Neuronal stem cell (in vitro differentiated cells): ENCODE measurements at regions not wholly inside any gene's neighbourhood (a gene's known extent, or its start where the extent isn't known, plus 50 kb on each side); places are given as distances from the start of the nearest gene placed in this dataset.

Experiments
- DNase-seq: peaks from one replicate; pipeline ENCODE4 v3.0.0-alpha.2; 2013; ENCODE audit warnings: low spot score
- H2AFZ ChIP-seq: one replicate; pipeline ENCODE4 v1.6.1; 2013; ENCODE audit warnings: mild to moderate bottlenecking, low read length, inconsistent platforms
- H2AK5ac ChIP-seq: 2 replicates; pipeline ENCODE4 v1.6.1; 2013; ENCODE audit warnings: low read depth, mild to moderate bottlenecking, inconsistent platforms, low read length, moderate library complexity, mixed read lengths
- H2BK120ac ChIP-seq: 2 replicates; pipeline ENCODE4 v1.6.1; 2013; ENCODE audit warnings: low read depth, mild to moderate bottlenecking, inconsistent platforms, low read length, moderate library complexity, mixed read lengths
- H2BK12ac ChIP-seq: one replicate; pipeline ENCODE4 v1.6.1; 2013; ENCODE audit warnings: low read length, inconsistent platforms
- H2BK15ac ChIP-seq: 2 replicates; pipeline ENCODE4 v1.6.1; 2013; ENCODE audit warnings: mild to moderate bottlenecking, low read length, inconsistent platforms, mixed read lengths
- H2BK5ac ChIP-seq: one replicate; pipeline ENCODE4 v1.6.1; 2013; ENCODE audit warnings: inconsistent platforms, mild to moderate bottlenecking, low read length, moderate library complexity
- H3K14ac ChIP-seq: one replicate; pipeline ENCODE4 v1.6.1; 2013; ENCODE audit warnings: low read length, inconsistent platforms
- H3K18ac ChIP-seq: 2 replicates; pipeline ENCODE4 v1.6.1; 2013; ENCODE audit warnings: low read length, inconsistent platforms
- H3K23ac ChIP-seq: 2 replicates; pipeline ENCODE4 v1.6.1; 2013; ENCODE audit warnings: low read depth, mild to moderate bottlenecking, mixed read lengths, low read length, inconsistent platforms; ENCODE audit not compliant: poor library complexity
- H3K27ac ChIP-seq: replicated peaks from 3 replicates; pipeline ENCODE4 v1.5.1; 2013; ENCODE audit warnings: low read length, inconsistent platforms
- H3K27me3 ChIP-seq, 3 experiments: 2 replicates each; pipeline ENCODE4 v1.6.1; 2013; ENCODE audit warnings: low read length in 3 of 3, mild to moderate bottlenecking in 2 of 3, inconsistent platforms in 1 of 3, low read depth in 1 of 3, mixed read lengths in 1 of 3, moderate library complexity in 1 of 3; ENCODE audit not compliant: control insufficient read depth in 3 of 3, insufficient read depth in 3 of 3
- H3K36me3 ChIP-seq, 2 donors: replicated peaks in 1 of 2; 2 replicates each; pipeline ENCODE4 v1.6.1; 2013; ENCODE audit warnings: low read length in 2 of 2; ENCODE audit not compliant: control insufficient read depth in 2 of 2, insufficient read depth in 2 of 2
- H3K4ac ChIP-seq: 2 replicates; pipeline ENCODE4 v1.6.1; 2013; ENCODE audit warnings: inconsistent platforms, mild to moderate bottlenecking, low read length, moderate library complexity
- H3K4me1 ChIP-seq, 2 donors: 1 replicate in 1 of 2; 2 replicates in 1 of 2; pipeline ENCODE4 v1.6.1; 2013; ENCODE audit warnings: low read length in 2 of 2, low read depth in 1 of 2; ENCODE audit not compliant: control insufficient read depth in 2 of 2, insufficient read depth in 1 of 2
- H3K4me2 ChIP-seq: one replicate; pipeline ENCODE4 v1.6.1; 2013; ENCODE audit warnings: mild to moderate bottlenecking, low read length, inconsistent platforms; ENCODE audit not compliant: insufficient read depth, poor library complexity, severe bottlenecking
- H3K4me3 ChIP-seq, 2 donors: 2 replicates each; pipeline ENCODE4 v1.5.1; 2013; ENCODE audit warnings: low read length in 2 of 2, mild to moderate bottlenecking in 2 of 2, inconsistent platforms in 1 of 2, moderate library complexity in 1 of 2
- H3K79me1 ChIP-seq: one replicate; pipeline ENCODE4 v1.6.1; 2013; ENCODE audit warnings: low read depth, mild to moderate bottlenecking, inconsistent platforms, low read length, moderate library complexity
- H3K9ac ChIP-seq: one replicate; pipeline ENCODE4 v1.6.1; 2013; ENCODE audit warnings: mild to moderate bottlenecking, low read depth, low read length, inconsistent platforms; ENCODE audit not compliant: poor library complexity
- H3K9me3 ChIP-seq, 2 donors: replicated peaks in 1 of 2; 2 replicates each; pipeline versions ENCODE3 to v1.6.1; 2013; ENCODE audit warnings: low read length in 2 of 2, mild to moderate bottlenecking in 2 of 2, inconsistent platforms in 1 of 2, low read depth in 1 of 2, mixed read lengths in 1 of 2, moderate library complexity in 1 of 2; ENCODE audit not compliant: control insufficient read depth in 2 of 2, insufficient read depth in 1 of 2
- H4K8ac ChIP-seq: one replicate; pipeline ENCODE4 v1.6.1; 2013; ENCODE audit warnings: low read depth, mild to moderate bottlenecking, inconsistent platforms, low read length, moderate library complexity
- H4K91ac ChIP-seq: one replicate; pipeline ENCODE4 v1.6.1; 2013; ENCODE audit warnings: low read length, low read depth, mild to moderate bottlenecking, inconsistent platforms; ENCODE audit not compliant: poor library complexity
- WGBS, 2 donors: extraction: QIAGEN DNeasy Blood & Tissue Kit; methylation state at CpG; one replicate each; pipeline ENCODE4 v1.1.7; 2013; ENCODE audit warnings: missing lambda C conversion rate in 2 of 2, mixed read lengths in 1 of 2; ENCODE audit not compliant: insufficient read length in 2 of 2, insufficient replicate concordance in 1 of 2; ENCODE audit errors: extremely low coverage in 2 of 2; 5-methylcytosine and 5-hydroxymethylcytosine counted together

DNA sequence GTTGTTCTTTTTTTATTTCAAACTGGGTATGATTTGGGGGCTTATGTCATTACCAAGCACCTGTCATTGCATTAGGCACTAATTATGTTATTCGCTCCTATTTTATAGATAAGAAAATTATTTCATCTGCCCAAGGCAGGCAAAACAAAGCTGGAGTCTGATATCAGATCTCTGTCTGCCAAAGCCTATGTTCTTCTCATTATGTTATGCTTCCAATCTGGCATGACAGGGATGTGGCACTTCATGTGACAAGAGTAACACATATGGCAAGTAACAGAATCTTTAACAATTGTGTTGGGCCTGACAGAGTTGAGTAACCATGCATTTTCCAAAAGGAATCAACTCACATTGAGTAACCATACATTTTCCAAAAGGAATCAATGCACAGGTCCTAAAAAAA lies 61.2 kb upstream of the TOM1L1 start:
- DNase-seq, result no peak
- H3K4me1 ChIP-seq, result no peaks in the 10 kb centered on the region
- H3K4ac ChIP-seq, result no peak overlapping the region
- peaks cover 0 to 2% (median 0%) of the 10 kb centered on the region in 3 experiments for H3K27me3 ChIP-seq
- no peak overlapping the region for H4K91ac ChIP-seq
- WGBS, 2 donors, result no CpG with 5 or more reads among the region's 1 CpG
- H2AFZ ChIP-seq, result no peak overlapping the region
- no peak overlapping the region for H3K4me2 ChIP-seq
- no peaks in the 10 kb centered on the region for H3K79me1 ChIP-seq
- H3K14ac ChIP-seq, result no peak overlapping the region
- no peak overlapping the region for H3K4me3 ChIP-seq
- no peak overlapping the region for H2BK15ac ChIP-seq
- H2BK120ac ChIP-seq, result no peak overlapping the region
- H3K9ac ChIP-seq, result no peak overlapping the region
- no peaks in the 10 kb centered on the region for H3K36me3 ChIP-seq
- no peak overlapping the region for H2AK5ac ChIP-seq
- H3K18ac ChIP-seq, result no peak overlapping the region
- no peak overlapping the region for H2BK5ac ChIP-seq
- H3K27ac ChIP-seq, result no peak overlapping the region
- H4K8ac ChIP-seq, result no peak overlapping the region
- peaks cover 0 to 3% of the 10 kb centered on the region in 2 donors for H3K9me3 ChIP-seq
- H2BK12ac ChIP-seq, result no peak overlapping the region
- H3K23ac ChIP-seq, result no peak overlapping the region

DNA sequence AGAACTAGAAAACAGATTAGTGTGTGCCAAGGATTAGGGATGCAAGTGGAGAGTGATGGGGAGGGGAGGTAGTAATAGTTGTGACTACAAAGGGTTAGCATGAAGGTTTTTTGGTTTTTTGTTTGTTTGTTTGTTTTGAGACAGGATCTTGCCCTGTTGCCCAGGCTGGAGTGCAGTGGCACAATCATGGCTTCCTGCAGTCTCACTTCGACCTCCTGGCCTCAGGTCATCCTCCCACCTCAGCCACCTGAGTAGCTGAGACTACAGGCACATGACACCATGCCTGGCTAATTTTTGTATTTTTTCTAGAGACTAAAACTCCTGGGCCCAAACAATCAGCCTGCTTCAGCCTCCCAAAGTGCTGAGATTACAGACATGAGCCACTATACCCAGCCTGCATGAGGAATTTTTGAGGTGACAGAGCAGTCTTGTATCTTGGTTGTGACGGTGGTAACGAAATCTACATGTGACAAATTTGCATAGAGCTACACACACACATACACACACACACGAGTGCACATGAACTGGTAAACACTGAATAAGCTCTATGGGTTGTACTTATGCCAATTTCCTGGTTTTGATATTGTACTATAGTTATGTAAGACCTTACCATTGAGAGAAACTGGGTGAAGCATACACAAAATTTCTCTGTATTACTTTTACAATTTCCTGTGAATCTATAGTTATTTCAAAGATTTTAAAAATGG lies 59.6 kb upstream of the TOM1L1 start:
- no peaks in the 10 kb centered on the region for H3K36me3 ChIP-seq
- no peak overlapping the region for H2BK120ac ChIP-seq
- H3K79me1 ChIP-seq, result no peaks in the 10 kb centered on the region
- H3K4ac ChIP-seq, result no peak overlapping the region
- no peak overlapping the region for H4K8ac ChIP-seq
- H3K14ac ChIP-seq, result no peak overlapping the region
- H3K27me3 ChIP-seq, result peaks cover 0 to 2% (median 0%) of the 10 kb centered on the region in 3 experiments
- H3K23ac ChIP-seq, result no peak overlapping the region
- peaks cover 0 to 3% of the 10 kb centered on the region in 2 donors for H3K9me3 ChIP-seq
- DNase-seq, result no peak
- H3K4me1 ChIP-seq, result no peaks in the 10 kb centered on the region
- no peak overlapping the region for H2BK15ac ChIP-seq
- H2BK5ac ChIP-seq, result no peak overlapping the region
- no peak overlapping the region for H3K9ac ChIP-seq
- no peak overlapping the region for H4K91ac ChIP-seq
- WGBS, 2 donors, result no CpG with 5 or more reads among the region's 4 CpGs
- no peak overlapping the region for H3K18ac ChIP-seq
- no peak overlapping the region for H2BK12ac ChIP-seq
- H2AFZ ChIP-seq, result no peak overlapping the region
- H3K27ac ChIP-seq, result no peak overlapping the region
- H3K4me2 ChIP-seq, result no peak overlapping the region
- H3K4me3 ChIP-seq, result no peak overlapping the region
- H2AK5ac ChIP-seq, result no peak overlapping the region

DNA sequence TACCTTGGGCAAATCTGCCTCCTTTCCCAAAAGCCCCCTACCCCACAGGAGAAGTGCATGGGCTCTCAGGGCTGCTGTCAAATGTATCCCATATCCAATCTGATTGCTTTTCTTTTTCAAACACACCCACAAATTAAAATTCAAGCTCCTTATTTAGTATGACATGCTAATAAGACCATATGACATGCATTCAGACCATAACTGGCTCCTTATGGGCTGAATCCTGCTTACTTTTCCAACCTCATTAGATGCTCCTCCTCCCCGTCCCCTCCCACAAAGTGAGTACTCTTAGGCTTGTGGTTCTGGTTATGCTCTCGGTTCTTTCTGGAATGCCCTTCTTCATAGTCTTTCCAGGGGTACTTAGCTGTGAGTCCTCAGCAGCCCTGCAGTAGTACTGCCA lies 59.0 kb upstream of the TOM1L1 start:
- H2BK15ac ChIP-seq, result no peak overlapping the region
- WGBS, 2 donors, result no CpG with 5 or more reads among the region's 2 CpGs
- no peak overlapping the region for H2BK120ac ChIP-seq
- H3K9ac ChIP-seq, result no peak overlapping the region
- H2BK12ac ChIP-seq, result no peak overlapping the region
- no peak overlapping the region for H4K8ac ChIP-seq
- H3K4me2 ChIP-seq, result no peak overlapping the region
- H3K18ac ChIP-seq, result no peak overlapping the region
- no peak overlapping the region for H4K91ac ChIP-seq
- H3K4ac ChIP-seq, result no peak overlapping the region
- no peak overlapping the region for H2AFZ ChIP-seq
- no peak overlapping the region for H3K14ac ChIP-seq
- peaks cover 0 to 3% of the 10 kb centered on the region in 2 donors for H3K9me3 ChIP-seq
- no peak overlapping the region for H3K4me3 ChIP-seq
- no peak for DNase-seq
- H2AK5ac ChIP-seq, result no peak overlapping the region
- no peak overlapping the region for H3K27ac ChIP-seq
- H3K23ac ChIP-seq, result no peak overlapping the region
- H3K79me1 ChIP-seq, result no peaks in the 10 kb centered on the region
- H3K27me3 ChIP-seq, result peaks cover 0 to 2% (median 0%) of the 10 kb centered on the region in 3 experiments
- H2BK5ac ChIP-seq, result no peak overlapping the region
- no peaks in the 10 kb centered on the region for H3K4me1 ChIP-seq
- no peaks in the 10 kb centered on the region for H3K36me3 ChIP-seq

DNA sequence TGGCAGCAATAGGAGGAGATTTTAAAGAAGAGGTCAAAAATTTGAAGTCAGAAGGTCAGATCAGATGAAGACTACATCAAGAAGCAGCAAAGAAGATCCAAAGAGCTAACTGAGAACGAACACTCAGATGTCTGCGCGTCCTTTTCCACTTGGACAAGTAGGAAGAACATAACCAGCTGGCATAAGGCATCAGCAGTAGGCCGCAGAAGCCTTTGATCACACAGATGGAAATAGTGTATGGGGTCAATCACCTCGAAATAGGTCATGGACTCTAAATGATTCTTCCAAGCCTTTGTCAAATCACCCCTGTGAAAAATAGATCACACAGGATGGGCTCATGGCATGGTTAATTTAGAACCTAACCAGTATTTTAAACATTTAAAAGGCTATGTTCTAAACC lies 56.4 kb upstream of the TOM1L1 start:
- Histone ChIP-seq H2BK120ac (no peak overlapping the region), H3K9me3 (no peaks in the 10 kb centered on the region), H2BK5ac (no peak overlapping the region), H3K18ac (no peak overlapping the region), H2AFZ (no peak overlapping the region), H3K23ac (no peak overlapping the region), H3K9ac (no peak overlapping the region), H3K4me2 (no peak overlapping the region), H3K36me3 (no peaks in the 10 kb centered on the region), H3K27me3 (peaks cover 0 to 2% (median 0%) of the 10 kb centered on the region in 3 experiments), H3K14ac (no peak overlapping the region), H2BK12ac (no peak overlapping the region), H3K27ac (no peak overlapping the region), H4K8ac (no peak overlapping the region), H3K79me1 (no peaks in the 10 kb centered on the region), H3K4me3 (no peak overlapping the region), H2AK5ac (no peak overlapping the region), H3K4ac (no peak overlapping the region), H3K4me1 (no peaks in the 10 kb centered on the region), H4K91ac (no peak overlapping the region), H2BK15ac (no peak overlapping the region)
- DNase-seq, result no peak
- WGBS, 2 donors, result no CpG with 5 or more reads among the region's 5 CpGs
